Left forelimb (tissue), 1 donor: ENCODE measurements at regions not wholly inside any gene's neighbourhood (a gene's known extent, or its start where the extent isn't known, plus 50 kb on each side); places are given as distances from the start of the nearest gene placed in this dataset.

ENCODE experiments used
- DNase-seq: peaks from one replicate; pipeline ENCODE4 v3.0.0-alpha.2; 2018; ENCODE audit warnings: low spot score

GRCh38 chr10:113326160-113327111 lies 226.4 kb upstream of the HABP2 start:
- DNase-seq: no peak

GRCh38 chr10:113329121-113329596 lies 223.7 kb upstream of the HABP2 start:
- DNase-seq: no peak

GRCh38 chr10:113331961-113332360 lies 220.9 kb upstream of the HABP2 start:
- DNase-seq: no peak

- DNase-seq: no peak
Measured at GRCh38 chr10:113333313-113333712, 219.5 kb upstream of the HABP2 start.

DNA sequence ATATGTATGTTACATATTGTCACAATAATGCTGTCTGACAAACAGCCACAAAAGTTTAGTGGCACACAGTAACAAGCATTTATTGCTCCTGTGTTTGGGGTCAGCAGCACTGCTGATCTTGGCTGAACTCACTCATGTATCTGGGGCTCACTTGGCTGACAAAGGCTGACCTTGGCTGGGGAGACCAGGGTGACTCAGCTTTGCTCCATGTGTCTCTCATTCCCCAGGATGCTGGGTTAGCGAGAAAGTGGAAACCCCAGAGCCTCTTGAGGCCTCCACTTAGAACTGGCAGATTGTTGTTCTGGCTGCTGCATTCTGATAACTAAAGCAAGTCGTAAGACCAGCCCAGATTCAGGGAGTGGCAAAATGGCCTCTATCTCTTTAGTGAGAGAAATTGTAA lies 217.3 kb upstream of the HABP2 start:
- DNase-seq: no peak

DNA sequence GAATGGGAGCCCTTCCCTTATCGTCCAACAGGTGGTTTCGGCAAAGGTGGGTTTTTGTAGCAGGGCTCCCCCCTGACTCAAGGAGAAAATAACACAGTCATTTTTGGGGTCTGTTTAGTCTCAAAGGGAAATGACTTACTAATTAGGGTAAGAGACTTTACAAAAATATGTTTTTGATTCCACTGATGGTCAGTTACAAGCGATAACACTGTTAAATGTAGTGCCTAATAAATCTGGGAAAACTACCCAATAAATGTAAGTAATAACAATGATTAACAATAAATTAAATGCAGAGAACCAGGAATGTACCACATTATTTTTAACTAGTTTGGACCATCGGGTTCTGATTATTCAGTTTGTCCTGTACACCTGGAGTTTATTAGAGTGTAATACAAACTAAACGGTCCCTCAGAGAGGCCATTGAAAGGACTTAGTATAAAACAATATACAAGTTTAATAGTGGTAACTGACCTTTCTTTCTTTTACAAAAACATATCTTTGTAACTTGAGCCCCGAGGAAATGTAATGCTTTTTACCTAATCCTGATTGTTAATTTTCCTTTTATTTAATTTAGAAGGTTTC lies 216.2 kb upstream of the HABP2 start:
- no peak for DNase-seq

- no peak for DNase-seq
Measured at GRCh38 chr10:113337142-113337541, 215.7 kb upstream of the HABP2 start.

DNA sequence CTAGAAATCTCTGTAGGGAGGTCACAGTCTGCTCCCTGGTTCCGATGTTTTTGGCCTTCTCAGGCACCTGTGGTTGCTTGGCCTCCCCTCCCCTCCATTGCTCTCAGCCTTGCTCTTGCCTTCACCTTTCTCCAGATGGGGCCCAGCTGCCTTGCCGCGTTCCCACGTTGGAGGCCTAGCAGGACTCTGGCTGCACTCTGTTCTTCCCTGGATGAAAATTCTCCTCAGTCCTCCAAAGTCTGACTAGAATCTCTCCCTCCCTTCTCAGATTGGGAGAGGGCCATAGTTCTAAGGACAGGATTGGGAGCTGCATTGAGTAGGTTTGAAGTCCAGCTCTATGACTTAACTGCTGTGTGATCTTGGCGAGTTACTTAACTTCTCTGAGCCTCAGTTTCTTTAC lies 213.7 kb upstream of the HABP2 start:
- no peak for DNase-seq

DNA sequence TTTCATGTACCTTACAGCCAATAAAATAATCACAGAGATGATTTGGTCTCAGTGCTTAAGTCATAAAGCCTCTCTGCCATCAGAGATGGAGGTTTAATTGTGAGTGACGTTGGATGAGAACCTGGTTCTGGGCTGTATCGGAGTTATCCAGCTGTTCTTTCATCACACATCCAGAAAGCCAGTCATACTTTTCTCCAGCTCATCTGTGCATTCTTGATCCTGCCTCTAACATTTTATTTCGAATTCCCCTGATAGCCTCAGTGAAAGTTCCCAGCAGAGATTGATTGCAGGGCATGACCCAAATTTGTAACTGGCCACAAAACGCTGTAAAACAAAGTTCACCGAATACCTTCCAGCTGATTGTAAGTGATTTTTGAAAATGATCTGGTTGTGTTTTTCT lies 212.6 kb upstream of the HABP2 start:
- DNase-seq: no peak

DNA sequence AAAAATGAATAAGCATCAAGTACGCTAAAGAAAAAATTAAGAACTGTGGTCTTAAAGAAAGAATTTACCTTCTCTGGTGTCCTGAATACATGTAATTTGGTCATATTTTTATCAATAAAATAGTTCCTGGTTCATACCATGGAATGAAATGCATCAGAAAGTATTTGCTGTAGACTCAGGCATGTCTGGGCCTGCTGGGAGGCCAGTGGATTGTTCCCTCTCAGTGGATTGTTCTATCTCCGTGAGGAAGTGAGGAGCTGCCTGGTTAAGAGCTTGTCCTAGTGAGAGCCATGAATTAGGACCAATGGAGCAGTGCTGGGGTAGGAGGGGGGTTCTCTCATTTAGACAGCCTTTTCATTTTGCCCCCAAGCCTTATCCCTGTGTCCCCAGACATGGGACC lies 211.7 kb upstream of the HABP2 start:
- no peak for DNase-seq

- DNase-seq: no peak
Measured at GRCh38 chr10:113345826-113346624, 206.8 kb upstream of the HABP2 start.

DNA sequence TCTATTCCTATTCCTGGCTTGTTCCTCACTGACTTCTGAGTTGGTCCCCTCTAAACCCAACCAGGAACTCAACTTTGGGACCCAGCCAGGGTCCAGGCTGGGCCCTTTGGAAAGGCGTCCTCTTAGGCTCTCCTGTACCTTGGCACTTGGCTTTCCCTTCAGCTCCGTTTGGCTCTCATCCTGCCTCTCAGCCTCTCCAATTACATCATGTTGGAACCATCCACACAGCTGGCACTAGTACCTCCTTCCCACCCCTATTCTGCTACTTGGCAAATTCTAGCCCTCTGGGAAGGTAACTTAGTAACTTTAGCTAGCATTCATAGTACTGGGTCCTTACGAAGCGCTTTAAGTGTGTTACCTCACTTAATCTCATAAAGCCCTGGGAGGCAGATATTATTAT lies 205.3 kb upstream of the HABP2 start:
- DNase-seq: no peak

DNA sequence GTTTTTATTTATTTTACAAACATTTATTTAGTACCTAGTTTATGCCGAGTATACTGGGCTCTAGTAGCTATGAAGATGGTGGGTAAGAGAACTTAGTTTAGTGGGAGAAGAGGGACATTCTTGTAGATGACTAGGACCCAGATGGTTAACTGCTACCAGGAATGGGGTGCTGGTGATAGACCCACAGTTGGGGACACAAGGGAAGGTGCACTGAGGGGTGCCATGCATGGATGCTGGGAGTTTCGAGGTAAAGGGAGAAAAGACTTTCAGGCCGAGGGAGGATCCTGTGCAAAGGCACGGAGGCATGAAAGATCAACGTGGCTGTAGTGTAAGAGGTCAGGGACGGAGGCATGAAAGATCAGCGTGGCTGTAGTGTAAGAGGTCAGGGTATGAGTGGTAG lies 204.2 kb upstream of the HABP2 start:
- DNase-seq: no peak

DNA sequence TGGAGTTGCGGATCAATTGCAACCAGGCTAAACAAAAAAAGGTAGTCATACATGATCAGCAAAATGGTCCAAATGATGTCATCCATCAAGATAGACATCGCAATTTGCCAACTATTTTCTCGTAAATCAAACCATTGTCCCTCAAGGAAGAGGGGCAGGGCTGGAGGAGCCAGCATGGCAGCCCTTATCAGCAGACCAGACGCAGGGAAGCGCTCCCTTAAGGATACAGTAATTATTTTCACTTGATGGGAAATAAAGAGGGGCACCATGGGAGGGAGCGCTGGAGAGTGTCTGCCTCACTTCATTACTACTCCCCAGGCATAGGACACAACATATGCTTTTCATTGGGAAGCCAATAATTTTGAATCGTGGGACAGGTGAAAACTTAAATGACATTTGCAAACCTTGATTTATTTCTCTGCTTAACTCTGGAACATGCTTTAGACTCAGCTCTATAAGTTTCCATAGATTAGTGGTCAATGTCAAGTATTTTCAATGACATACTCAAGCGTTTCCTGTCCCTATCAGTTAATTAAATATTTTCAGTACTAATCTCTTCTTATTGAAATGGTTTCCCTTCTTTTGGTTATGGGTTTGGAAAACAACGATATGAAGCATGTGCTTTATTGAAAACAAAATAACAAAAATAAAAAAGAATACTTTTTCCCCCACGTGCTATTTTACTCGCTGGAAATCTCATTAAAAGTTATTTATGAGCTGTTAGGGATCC lies 202.4 kb upstream of the HABP2 start:
- no peak for DNase-seq

- DNase-seq: no peak
Measured at GRCh38 chr10:113354711-113355110, 198.1 kb upstream of the HABP2 start.

DNA sequence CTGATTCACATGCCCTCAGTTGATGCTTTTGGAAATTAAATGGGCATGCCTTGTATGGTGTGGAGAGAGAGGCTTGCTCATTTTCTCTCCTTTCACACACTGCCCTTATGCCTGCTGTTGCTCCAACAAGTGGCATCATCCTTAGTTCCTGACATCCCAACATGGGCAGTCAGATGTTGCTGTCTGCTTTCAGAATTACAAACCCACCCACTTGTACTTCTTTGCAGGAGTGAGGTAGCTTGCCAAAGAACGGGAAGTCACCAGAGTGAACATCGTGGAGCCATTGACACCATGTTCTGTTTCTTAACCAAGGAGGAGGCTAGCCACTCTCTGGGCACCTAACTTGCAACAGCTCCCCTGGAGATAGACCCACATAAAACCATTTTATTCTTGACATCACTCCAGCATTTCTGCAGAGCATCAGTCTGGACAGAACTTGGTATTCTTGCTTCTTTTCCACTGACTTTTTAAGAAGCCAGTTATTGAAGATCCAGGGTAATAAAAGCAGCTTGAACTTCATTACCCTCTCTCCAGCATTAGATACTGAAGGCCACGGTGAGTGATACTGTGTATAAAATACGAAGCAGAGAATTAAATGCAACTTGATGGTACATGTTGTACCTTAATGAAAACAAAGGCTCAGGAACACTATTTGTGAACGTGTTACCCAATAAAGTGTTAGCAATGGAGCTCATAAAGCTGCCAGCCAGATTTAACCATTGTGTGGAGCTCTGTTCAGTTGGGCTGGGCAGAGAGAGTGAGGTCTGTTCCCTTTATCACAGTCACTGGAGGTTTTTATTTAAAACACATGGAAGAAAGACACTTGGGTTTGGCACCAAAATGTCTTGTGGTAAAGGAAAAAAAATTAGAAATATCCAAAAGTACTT lies 195.8 kb upstream of the HABP2 start:
- no peak for DNase-seq

DNA sequence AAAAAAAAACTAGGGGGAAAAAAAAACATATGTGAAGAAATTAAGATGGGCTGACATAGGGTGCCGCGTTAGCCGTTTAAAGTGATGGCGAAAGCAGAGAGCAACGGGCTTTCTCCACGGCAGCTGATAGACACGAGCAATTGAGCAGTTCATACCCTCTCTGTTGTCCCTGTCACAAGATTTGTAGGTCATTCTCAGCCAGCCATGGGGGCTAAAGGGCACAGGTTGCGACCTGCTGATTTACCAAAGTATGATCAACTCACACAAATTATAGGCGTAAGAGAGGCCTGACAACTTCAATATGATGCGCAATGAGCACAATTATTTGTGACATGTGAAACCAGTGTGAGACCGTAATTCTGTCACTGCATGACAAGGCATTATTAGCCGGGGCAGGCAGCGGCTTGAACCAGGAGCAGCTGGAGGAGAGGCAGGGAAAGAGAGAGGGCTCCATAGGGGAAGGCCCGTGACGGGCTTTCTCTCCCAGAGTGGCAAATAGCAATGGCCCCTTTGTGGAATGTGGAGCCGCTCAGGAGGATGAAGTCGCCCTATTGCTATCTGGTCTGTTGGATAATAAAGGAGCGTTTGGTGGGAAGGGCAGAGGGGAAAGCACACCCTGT lies 195.1 kb upstream of the HABP2 start:
- DNase-seq: no peak

DNA sequence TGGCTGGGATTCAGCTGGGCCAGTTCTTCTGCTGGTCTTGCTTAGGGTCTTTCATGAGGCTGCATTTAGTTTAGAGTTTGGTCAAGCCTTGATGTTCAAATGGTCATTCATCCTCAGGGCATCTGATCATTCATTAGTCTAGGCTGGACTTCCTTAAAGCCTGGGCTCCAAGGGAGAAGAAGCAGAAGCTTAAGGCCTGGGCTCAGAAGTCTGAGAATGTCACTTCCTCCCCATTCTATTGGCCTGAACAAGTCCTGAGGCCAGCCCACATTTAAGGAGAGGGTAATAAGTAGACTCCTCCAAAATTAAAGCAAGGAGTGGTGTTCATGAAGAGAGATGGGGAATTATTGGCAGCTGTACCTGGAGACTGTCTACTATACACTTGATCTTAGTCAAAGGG lies 193.2 kb upstream of the HABP2 start:
- DNase-seq: no peak

GRCh38 chr10:113360870-113361269 lies 192.0 kb upstream of the HABP2 start:
- no peak for DNase-seq

- no peak for DNase-seq
Measured at GRCh38 chr10:113362645-113363091, 190.2 kb upstream of the HABP2 start.
